H1 (cell line): ENCODE measurements at regions not wholly inside any gene's neighbourhood (a gene's known extent, or its start where the extent isn't known, plus 50 kb on each side); places are given as distances from the start of the nearest gene placed in this dataset.

ENCODE experiments used
- CTCF ChIA-PET: fragments of 300-600 bp; sonication (Branson Sonifier 250); formaldehyde crosslinking; loops from one replicate; lab custom pipeline; 2021; ENCODE audit not compliant: partially characterized antibody; lab: Charles Lee
- POLR2A ChIA-PET: fragments of 300-600 bp; sonication (Branson Sonifier 250); formaldehyde crosslinking; loops from one replicate; lab custom pipeline; 2021; ENCODE audit warnings: inconsistent platforms; ENCODE audit not compliant: partially characterized antibody; lab: Charles Lee
- DNase-seq, 2 experiments: peaks; one replicate each; pipeline versions ENCODE4 v3.0.0 to v3.0.0-alpha.2; 2010 to 2022; ENCODE audit warnings: low spot score in 2 of 2, low read depth in 1 of 2, mixed read lengths in 1 of 2
- FAIRE-seq: peaks from 2 replicates; lab custom pipeline; 2011; peaks lifted over from hg19 to GRCh38; lab: Jason Lieb, UNC
- H2AFZ ChIP-seq: 2 replicates; pipeline ENCODE4 v1.8.1; 2012; ENCODE audit warnings: low read length, inconsistent platforms
- H2AK5ac ChIP-seq: 2 replicates; pipeline ENCODE4 v1.6.1; 2013; ENCODE audit warnings: low read depth, low read length
- H2BK120ac ChIP-seq: replicated peaks from 2 replicates; pipeline ENCODE3; 2013; ENCODE audit warnings: low read depth, low read length, inconsistent platforms
- H2BK12ac ChIP-seq: 2 replicates; pipeline ENCODE4 v1.6.1; 2013; ENCODE audit warnings: low read depth, low read length
- H2BK15ac ChIP-seq: 2 replicates; pipeline ENCODE4 v1.6.1; 2013; ENCODE audit warnings: low read length
- H2BK20ac ChIP-seq: 2 replicates; pipeline ENCODE4 v1.6.1; 2013; ENCODE audit warnings: low read length
- H2BK5ac ChIP-seq: 2 replicates; pipeline ENCODE4 v1.6.1; 2013; ENCODE audit warnings: low read depth, low read length
- H3K14ac ChIP-seq: 2 replicates; pipeline ENCODE4 v1.6.1; 2013; ENCODE audit warnings: inconsistent platforms; ENCODE audit not compliant: insufficient read length
- H3K18ac ChIP-seq: 2 replicates; pipeline ENCODE4 v1.6.1; 2013; ENCODE audit warnings: low read length; ENCODE audit errors: extremely low read depth
- H3K23ac ChIP-seq: 2 replicates; pipeline ENCODE4 v1.6.1; 2013; ENCODE audit warnings: inconsistent platforms; ENCODE audit not compliant: insufficient read length
- H3K23me2 ChIP-seq: 2 replicates; pipeline ENCODE4 v1.6.1; 2013; ENCODE audit warnings: low read depth, low read length
- H3K27ac ChIP-seq: 2 replicates; pipeline ENCODE4 v1.6.1; 2011; ENCODE audit warnings: low read depth, low read length, inconsistent platforms
- H3K27me3 ChIP-seq, 4 experiments: replicated peaks in 1 of 4; 1 replicate in 1 of 4; 2 replicates in 3 of 4; pipeline versions ENCODE4 v1.6.1 to v1.8.1; 2011 to 2013; ENCODE audit warnings: low read length in 3 of 4, mild to moderate bottlenecking in 3 of 4, inconsistent platforms in 2 of 4, mixed read lengths in 2 of 4, moderate library complexity in 1 of 4; ENCODE audit not compliant: control insufficient read depth in 3 of 4, insufficient read depth in 3 of 4; ENCODE audit errors: extremely low read depth in 1 of 4
- H3K36me3 ChIP-seq, 4 experiments: 2 replicates each; pipeline versions ENCODE4 v1.6.1 to v1.8.1; 2011 to 2013; ENCODE audit warnings: mild to moderate bottlenecking in 4 of 4, low read length in 3 of 4, moderate library complexity in 2 of 4, control low read depth in 1 of 4, inconsistent platforms in 1 of 4; ENCODE audit not compliant: insufficient read depth in 4 of 4, control insufficient read depth in 2 of 4
- H3K4ac ChIP-seq: replicated peaks from 2 replicates; pipeline ENCODE3; 2013; ENCODE audit warnings: low read length, low read depth, mixed read lengths, inconsistent platforms; ENCODE audit not compliant: insufficient read length
- H3K4me1 ChIP-seq, 4 experiments: replicated peaks in 1 of 4; 1 replicate in 1 of 4; 2 replicates in 3 of 4; pipeline versions ENCODE4 v1.6.1 to v1.8.1; 2011 to 2013; ENCODE audit warnings: low read length in 3 of 4, inconsistent platforms in 2 of 4, mixed read lengths in 1 of 4; ENCODE audit not compliant: insufficient read depth in 4 of 4, control insufficient read depth in 3 of 4
- H3K4me2 ChIP-seq, 2 experiments: 2 replicates each; pipeline versions ENCODE4 v1.6.1 to v1.8.1; 2011 to 2013; ENCODE audit warnings: low read depth in 2 of 2, low read length in 2 of 2, control low read depth in 1 of 2, inconsistent platforms in 1 of 2, mild to moderate bottlenecking in 1 of 2; ENCODE audit not compliant: insufficient read depth in 1 of 2
- H3K4me3 ChIP-seq, 4 experiments: fragments of 200-600, 300-600 bp in 1 of 4; sonication (generic), shearing (Covaris generic), sonication (Bioruptor Twin) in 1 of 4; 2 replicates each; pipeline versions ENCODE4 v1.5.1 to v1.8.1; 2011 to 2016; ENCODE audit warnings: low read length in 4 of 4, low read depth in 3 of 4, control low read depth in 2 of 4, inconsistent platforms in 2 of 4, mild to moderate bottlenecking in 2 of 4, mixed read lengths in 1 of 4, moderate library complexity in 1 of 4; ENCODE audit not compliant: insufficient read depth in 2 of 4; ENCODE audit errors: extremely low read depth in 1 of 4
- H3K56ac ChIP-seq: replicated peaks from 2 replicates; pipeline ENCODE3; 2013; ENCODE audit warnings: low read depth, mild to moderate bottlenecking, mixed read lengths, low read length, inconsistent platforms; ENCODE audit not compliant: insufficient read length
- H3K79me1 ChIP-seq: 2 replicates; pipeline ENCODE4 v1.6.1; 2013; ENCODE audit warnings: low read depth, low read length, control low read depth
- H3K79me2 ChIP-seq, 2 experiments: 2 replicates each; pipeline versions ENCODE4 v1.6.1 to v1.8.1; 2012 to 2013; ENCODE audit warnings: low read length in 2 of 2, mild to moderate bottlenecking in 2 of 2, inconsistent platforms in 1 of 2; ENCODE audit not compliant: insufficient read depth in 2 of 2, control insufficient read depth in 1 of 2
- H3K9ac ChIP-seq, 4 experiments: replicated peaks in 1 of 4; 1 replicate in 1 of 4; 2 replicates in 3 of 4; pipeline versions ENCODE4 v1.6.1 to v1.8.1; 2011 to 2013; ENCODE audit warnings: low read depth in 3 of 4, low read length in 3 of 4, control low read depth in 2 of 4, mild to moderate bottlenecking in 2 of 4, moderate library complexity in 2 of 4, inconsistent platforms in 1 of 4; ENCODE audit errors: extremely low read depth in 1 of 4
- H3K9me3 ChIP-seq, 2 experiments: 2 replicates each; pipeline versions ENCODE4 v1.6.1 to v1.8.1; 2012 to 2013; ENCODE audit warnings: mild to moderate bottlenecking in 2 of 2, moderate library complexity in 2 of 2, control low read depth in 1 of 2, inconsistent platforms in 1 of 2, low read depth in 1 of 2, low read length in 1 of 2, mixed read lengths in 1 of 2; ENCODE audit not compliant: insufficient read depth in 2 of 2
- H4K20me1 ChIP-seq, 2 experiments: replicated peaks in 1 of 2; 2 replicates each; pipeline versions ENCODE3 to v1.8.1; 2011 to 2013; ENCODE audit warnings: inconsistent platforms in 2 of 2, low read length in 2 of 2, mild to moderate bottlenecking in 1 of 2; ENCODE audit not compliant: insufficient read depth in 2 of 2, control insufficient read depth in 1 of 2
- H4K5ac ChIP-seq: 2 replicates; pipeline ENCODE4 v1.6.1; 2013; ENCODE audit warnings: low read length, low read depth, mixed read lengths, inconsistent platforms; ENCODE audit not compliant: insufficient read length
- H4K8ac ChIP-seq: 2 replicates; pipeline ENCODE4 v1.8.0; 2013; ENCODE audit warnings: mild to moderate bottlenecking, moderate library complexity, low read length, inconsistent platforms; ENCODE audit not compliant: insufficient read depth; ENCODE audit errors: extremely low read depth
- H4K91ac ChIP-seq: replicated peaks from 2 replicates; pipeline ENCODE3; 2013; ENCODE audit warnings: low read length, mixed read lengths, inconsistent platforms; ENCODE audit not compliant: insufficient read length
- BACH1 ChIP-seq: IDR thresholded peaks from 2 replicates; pipeline ENCODE4 v1.6.1; 2012; ENCODE audit warnings: low read length, improper control_type of control experiment
- CHD2 ChIP-seq: IDR thresholded peaks from 2 replicates; pipeline ENCODE4 v1.6.1; 2012; ENCODE audit warnings: low read length, improper control_type of control experiment
- GABPA ChIP-seq: IDR thresholded peaks from 2 replicates; pipeline ENCODE4 v1.6.1; 2011; ENCODE audit warnings: mild to moderate bottlenecking, low read length, moderate library complexity, borderline replicate concordance; ENCODE audit not compliant: insufficient read depth
- SIN3A ChIP-seq, 2 experiments: IDR thresholded peaks in 1 of 2; conservative IDR thresholded peaks in 1 of 2; 2 replicates each; pipeline ENCODE4 v1.6.1; 2011 to 2012; ENCODE audit warnings: low read length in 2 of 2, improper control_type of control experiment in 1 of 2, low read depth in 1 of 2, mild to moderate bottlenecking in 1 of 2
- TCF12 ChIP-seq: IDR thresholded peaks from 2 replicates; pipeline ENCODE4 v1.6.1; 2011; ENCODE audit warnings: low read depth, mild to moderate bottlenecking, low read length
- USF2 ChIP-seq: IDR thresholded peaks from 2 replicates; pipeline ENCODE4 v1.6.1; 2011; ENCODE audit warnings: low read length, improper control_type of control experiment
- TF ChIP-seq, protein P1 (sequence below): IDR thresholded peaks from 2 replicates; pipeline ENCODE4 v1.6.1; 2011; ENCODE audit warnings: low read depth, mild to moderate bottlenecking, low read length; ENCODE audit not compliant: insufficient read depth

- no peak overlapping the region for H4K91ac ChIP-seq
- no peaks in the 10 kb centered on the region for H3K79me1 ChIP-seq
- H3K9me3 ChIP-seq: no peaks in the 10 kb centered on the region
- no peak overlapping the region for H2BK5ac ChIP-seq
- no peak overlapping the region for H3K4me2 ChIP-seq
- H2BK20ac ChIP-seq: no peak overlapping the region
- H3K23ac ChIP-seq: no peak overlapping the region
- no peaks in the 10 kb centered on the region for H3K23me2 ChIP-seq
- H2AFZ ChIP-seq: no peak overlapping the region
- DNase-seq (no peak), FAIRE-seq (no peak)
- no peak overlapping the region for H2BK12ac ChIP-seq
- CTCF ChIA-PET: no interaction called here
- POLR2A ChIA-PET: no interaction called here
- peaks cover 0 to 3% (median 0%) of the 10 kb centered on the region in 4 experiments; a peak in 1 of 7 replicates for H3K4me1 ChIP-seq
- H3K56ac ChIP-seq: no peak overlapping the region
- H2BK15ac ChIP-seq: no peak overlapping the region
- no peak overlapping the region for H4K5ac ChIP-seq
- H2BK120ac ChIP-seq: no peak overlapping the region
- H3K79me2 ChIP-seq: no peaks in the 10 kb centered on the region
- TF ChIP-seq BACH1: no peak
- no peak for TF ChIP-seq TCF12
- TF ChIP-seq GABPA: no peak
- TF ChIP-seq USF2: no peak
- TF ChIP-seq CHD2: no peak
- no peak for TF ChIP-seq SIN3A (conservative IDR thresholded peaks at IDR 0.05 in 1 of 2, IDR thresholded peaks at IDR 0.05 in 1 of 2; ENCODE audit: low read depth in 1 of 2, low read length in 2 of 2)
- TF ChIP-seq, protein P1, sequence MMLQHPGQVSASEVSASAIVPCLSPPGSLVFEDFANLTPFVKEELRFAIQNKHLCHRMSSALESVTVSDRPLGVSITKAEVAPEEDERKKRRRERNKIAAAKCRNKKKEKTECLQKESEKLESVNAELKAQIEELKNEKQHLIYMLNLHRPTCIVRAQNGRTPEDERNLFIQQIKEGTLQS: no peak
- H3K27ac ChIP-seq: no peak overlapping the region
- no peak overlapping the region for H3K18ac ChIP-seq
- no peaks in the 10 kb centered on the region for H3K36me3 ChIP-seq
- no peak overlapping the region for H2AK5ac ChIP-seq
- H4K8ac ChIP-seq: no peak overlapping the region
- H3K9ac ChIP-seq: no peak overlapping the region
- no peak overlapping the region for H3K4ac ChIP-seq
- no peak overlapping the region for H3K14ac ChIP-seq
- no peak overlapping the region for H3K4me3 ChIP-seq
- H4K20me1 ChIP-seq: no peaks in the 10 kb centered on the region
- H3K27me3 ChIP-seq: no peaks in the 10 kb centered on the region
These were observed 436.4 kb upstream of the PKN2 start for GRCh38 chr1:88247666-88248065.
